Peyer's patch (tissue), 4 donors: ENCODE measurements at regions not wholly inside any gene's neighbourhood (a gene's known extent, or its start where the extent isn't known, plus 50 kb on each side); places are given as distances from the start of the nearest gene placed in this dataset.

ENCODE experiments used
- POLR2A ChIP-seq, 2 donors: fragments of 450-650 bp; IDR thresholded peaks; one replicate each; pipeline ENCODE4 v1.5.1; 2017; ENCODE audit warnings: antibody characterized with exemption in 2 of 2, mild to moderate bottlenecking in 2 of 2, moderate library complexity in 2 of 2
- TF ChIP-seq, protein P1 (sequence below), 6 experiments: fragments of 450-650 bp in 4 of 6; fragments of 200-600 bp in 2 of 6; sonication (generic) in 1 of 6; IDR thresholded peaks; one replicate each; pipeline ENCODE4 v1.5.1; 2017 to 2019; ENCODE audit warnings: antibody characterized with exemption in 6 of 6, mild to moderate bottlenecking in 3 of 6, moderate library complexity in 1 of 6

DNA sequence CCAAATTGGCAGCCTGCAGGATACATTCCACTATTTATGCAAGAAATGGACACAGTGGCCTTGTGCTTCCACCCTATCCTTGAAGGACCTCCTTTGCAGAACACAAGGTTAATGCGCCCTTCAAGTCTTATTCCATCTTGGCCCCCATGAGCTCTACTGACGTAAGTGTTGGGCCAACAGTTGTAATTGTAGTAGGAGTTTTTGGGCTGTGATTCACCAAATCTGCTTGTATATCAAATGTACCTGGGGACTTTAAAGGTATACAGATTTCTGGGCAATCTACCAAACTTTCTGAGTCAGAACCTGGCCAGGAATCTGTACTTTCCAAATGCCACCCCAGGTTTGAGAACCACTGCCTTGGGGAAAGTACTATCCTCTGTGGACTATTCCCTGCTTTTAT lies 100.9 kb upstream of the MARK1 start:
- TF ChIP-seq, protein P1, sequence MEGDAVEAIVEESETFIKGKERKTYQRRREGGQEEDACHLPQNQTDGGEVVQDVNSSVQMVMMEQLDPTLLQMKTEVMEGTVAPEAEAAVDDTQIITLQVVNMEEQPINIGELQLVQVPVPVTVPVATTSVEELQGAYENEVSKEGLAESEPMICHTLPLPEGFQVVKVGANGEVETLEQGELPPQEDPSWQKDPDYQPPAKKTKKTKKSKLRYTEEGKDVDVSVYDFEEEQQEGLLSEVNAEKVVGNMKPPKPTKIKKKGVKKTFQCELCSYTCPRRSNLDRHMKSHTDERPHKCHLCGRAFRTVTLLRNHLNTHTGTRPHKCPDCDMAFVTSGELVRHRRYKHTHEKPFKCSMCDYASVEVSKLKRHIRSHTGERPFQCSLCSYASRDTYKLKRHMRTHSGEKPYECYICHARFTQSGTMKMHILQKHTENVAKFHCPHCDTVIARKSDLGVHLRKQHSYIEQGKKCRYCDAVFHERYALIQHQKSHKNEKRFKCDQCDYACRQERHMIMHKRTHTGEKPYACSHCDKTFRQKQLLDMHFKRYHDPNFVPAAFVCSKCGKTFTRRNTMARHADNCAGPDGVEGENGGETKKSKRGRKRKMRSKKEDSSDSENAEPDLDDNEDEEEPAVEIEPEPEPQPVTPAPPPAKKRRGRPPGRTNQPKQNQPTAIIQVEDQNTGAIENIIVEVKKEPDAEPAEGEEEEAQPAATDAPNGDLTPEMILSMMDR (IDR thresholded peaks at IDR 0.05), result no peak
- no peak for TF ChIP-seq POLR2A (IDR thresholded peaks at IDR 0.05)
